ENCODE measurements at regions not wholly inside any gene's neighbourhood (a gene's known extent, or its start where the extent isn't known, plus 50 kb on each side); places are given as distances from the start of the nearest gene placed in this dataset.
A peak's percentile ranks its signal among the peaks of the same experiment; 100 is the strongest.

DNA sequence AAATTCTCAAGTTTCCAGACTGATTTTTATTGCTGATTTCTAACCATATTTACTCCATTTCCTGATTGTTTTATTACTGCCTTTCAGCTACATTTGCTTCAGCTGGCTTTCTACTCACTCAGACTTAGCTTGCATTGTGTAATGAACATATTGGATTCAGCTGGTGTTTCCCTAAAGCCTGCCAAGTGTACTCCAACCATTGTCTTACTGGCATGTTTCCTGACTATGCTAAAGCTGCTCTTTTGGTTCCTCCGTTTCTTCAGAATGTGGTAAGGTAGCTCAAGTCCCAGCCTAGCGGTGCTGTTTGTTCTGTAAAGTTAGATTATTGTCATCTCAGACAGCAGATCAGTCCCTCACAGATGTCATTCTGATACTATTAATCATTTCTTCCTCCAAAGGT lies 53.1 kb upstream of the GLRA2 start:
- no peak for DNase-seq

DNA sequence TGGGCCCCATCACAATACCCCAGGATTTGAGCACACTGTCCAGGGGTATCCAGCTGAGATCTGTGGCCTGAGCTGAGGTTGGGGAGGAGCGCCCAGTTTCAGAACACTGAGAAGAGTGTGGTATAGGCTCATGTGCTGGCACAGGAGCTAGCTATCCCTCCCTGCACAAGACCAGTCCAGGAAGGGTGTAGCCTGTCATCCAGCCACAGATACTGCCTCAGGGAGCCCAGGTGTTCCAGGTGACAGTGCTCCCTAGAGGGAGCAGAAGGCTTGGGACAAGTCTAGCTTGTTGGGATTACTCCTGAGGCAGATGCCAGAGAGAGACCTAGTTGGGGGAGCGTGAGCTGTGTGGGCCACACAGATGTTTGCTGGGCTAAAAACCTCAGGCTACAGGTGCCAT lies 79.6 kb upstream of the GLRA2 start:
- DNase-seq, result no peak

DNA sequence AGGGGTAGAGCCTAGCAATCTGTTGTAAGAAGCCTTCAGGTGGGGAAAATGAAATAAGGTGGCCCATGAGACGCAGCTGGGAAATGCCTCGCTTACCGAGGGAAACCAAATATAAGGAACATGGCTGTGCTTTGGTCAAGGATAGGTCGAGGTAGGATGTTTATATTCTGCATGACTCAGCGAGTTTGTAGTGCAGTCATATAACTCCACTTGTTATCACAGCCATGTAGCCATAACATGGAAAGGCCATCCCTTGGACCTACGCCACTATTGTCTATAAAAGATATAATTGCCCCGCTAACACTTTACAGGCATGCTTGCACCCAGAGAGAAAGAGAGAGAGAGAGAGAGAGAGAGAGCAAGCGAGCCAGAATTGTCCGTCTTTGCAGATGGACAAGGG lies 80.9 kb upstream of the GLRA2 start:
- DNase-seq, result no peak

DNA sequence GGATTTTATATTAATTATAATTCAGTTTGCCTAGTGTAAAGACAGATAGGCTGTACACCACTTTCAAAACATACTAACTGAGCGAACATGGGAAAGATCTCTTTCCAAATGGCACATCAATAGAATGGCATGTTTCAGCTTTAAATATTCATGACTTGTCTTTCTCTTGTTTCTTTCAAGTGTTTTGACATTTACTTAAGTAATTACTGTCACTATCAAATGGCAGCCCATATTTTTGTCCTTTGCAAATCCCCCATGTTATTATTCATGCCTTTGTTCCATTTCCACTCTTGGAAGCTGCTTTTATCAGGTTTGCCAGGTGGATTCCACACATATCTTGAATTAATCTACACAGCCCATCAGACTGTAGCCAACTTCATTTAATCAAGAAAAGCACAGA lies 89.2 kb upstream of the GLRA2 start:
- DNase-seq, result no peak

DNA sequence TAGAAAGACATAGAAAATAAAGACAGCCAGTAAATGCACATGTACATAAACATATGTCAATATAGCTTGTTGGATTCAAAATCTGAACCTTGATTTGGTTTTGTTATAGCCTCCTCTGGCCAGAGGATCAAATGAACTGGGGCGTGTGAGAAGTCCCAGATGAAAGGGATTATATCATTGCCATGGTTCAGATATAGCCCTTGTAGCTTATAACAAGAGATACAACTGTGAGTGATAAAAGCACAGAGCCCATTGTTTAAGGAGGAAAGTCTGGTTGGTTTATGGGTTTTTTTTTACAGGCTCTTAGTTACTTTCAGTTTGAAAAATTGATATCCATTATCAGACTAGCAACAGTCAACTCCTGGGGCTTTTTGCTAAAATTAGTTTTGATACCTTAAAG lies 101.7 kb upstream of the GLRA2 start:
- DNase-seq, result no peak

DNA sequence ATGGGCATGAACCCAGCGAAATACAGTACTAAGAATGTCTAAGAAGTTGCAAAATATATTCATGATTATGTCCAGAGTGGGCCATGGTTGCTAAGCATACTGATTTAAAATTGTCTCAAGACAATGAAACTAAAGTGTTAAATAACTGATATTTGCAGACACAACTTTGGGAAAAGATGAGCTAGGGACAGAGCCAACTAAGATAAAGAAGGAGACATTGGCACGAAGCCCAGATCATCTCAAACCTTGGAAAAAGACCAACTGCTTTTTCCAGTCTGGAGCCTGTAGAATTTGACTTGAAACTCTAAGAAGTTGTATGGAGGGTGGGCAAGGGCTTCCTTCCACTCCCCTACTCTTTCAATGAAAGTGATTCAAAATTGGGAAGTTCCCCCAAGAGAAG lies 108.5 kb upstream of the GLRA2 start:
- no peak for DNase-seq

DNA sequence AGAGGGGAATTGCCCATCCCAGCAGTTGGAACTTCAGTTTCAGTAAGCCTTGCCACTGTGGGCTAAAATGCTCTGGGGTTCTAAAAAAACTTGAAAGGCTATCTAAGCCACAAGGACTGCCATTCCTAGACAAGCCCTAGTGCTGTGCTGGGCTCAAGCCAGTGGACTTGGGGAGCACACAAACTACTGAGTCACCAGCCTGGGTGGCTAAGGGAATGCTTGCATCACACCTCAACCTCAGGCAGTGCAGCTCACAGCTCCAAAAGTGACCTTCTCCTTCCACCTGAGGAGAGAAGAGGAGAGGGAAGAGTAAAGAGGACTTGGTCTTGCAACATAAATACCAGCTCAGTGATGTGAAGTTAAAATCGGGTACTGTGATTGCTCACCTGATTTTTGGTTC lies 116.7 kb upstream of the GLRA2 start:
- no peak for DNase-seq

DNA sequence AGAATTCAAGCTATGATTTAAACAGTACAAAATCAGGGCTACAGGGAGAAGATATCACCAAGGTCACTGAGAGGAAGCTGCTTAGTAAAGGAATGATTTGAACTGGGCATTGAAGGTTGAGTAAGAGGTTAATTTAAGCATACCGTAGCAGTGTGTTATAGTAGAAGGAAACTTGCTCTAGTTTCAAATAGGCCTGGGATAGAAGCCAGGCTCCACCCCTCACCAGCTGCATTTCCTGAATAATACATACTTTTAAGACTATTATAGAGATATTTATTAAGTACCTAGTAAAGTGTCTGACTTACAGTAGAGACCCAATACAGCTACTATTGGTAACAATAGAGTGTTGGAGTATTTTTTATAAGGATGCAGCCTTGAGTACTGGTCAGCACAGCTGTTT lies 118.0 kb upstream of the GLRA2 start:
- no peak for DNase-seq

DNA sequence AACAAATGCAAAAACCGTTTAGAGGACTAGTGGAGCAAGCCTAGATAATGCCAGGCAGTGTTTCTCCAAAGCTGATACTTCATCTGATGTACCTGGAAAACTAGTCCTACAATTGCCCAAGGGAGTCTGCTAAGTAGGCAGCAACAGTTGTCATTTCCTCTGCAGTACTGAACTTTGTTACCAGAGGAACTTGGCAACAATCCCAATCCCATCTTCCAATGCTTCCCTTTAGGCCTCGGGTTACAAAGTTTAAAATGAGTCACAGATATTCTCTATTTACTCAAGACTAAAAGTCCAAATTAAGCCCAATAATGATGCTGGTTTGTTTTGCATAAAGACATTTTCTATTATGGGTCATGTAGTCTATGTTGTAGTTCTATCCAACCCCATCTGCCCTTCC lies 120.0 kb upstream of the GLRA2 start:
- DNase-seq, result no peak

DNA sequence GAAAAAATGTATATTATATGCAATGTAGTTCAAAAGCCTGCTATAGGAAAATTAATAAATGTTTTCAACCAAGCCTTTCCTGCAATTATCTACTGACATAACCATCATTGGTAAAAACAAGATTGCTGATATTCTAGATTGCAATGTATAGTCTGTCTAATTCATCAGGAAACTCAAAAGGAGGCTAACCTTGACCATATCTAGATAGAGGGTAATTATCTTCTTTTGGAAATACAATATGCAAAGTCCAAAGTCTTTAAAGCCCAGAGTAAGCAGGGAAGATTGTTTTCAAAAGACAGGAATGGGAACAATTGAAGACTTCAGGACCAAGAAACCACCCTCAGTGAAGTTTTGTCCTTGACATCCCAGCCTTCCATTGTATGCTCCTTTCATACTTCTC lies 123.1 kb upstream of the GLRA2 start:
- no peak for DNase-seq

DNA sequence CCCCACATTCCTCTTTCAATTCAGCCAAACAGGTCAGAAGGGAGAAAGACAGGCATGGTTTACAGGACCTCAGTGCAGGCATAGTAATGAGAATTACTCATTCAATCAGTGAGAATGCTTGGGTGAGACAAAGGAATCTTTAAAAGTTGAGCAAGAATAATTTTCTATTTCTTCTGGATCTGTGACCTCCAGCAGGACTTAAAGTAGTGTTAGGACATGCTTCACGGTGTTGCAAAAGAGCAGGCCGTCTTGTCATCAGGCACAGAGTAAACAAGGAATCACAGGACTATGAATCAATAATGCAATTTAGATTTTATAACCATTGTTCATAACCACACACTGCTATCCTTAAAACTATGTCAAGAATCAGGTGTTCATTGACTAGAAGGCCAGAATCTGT lies 130.6 kb upstream of the GLRA2 start:
- no peak for DNase-seq

DNA sequence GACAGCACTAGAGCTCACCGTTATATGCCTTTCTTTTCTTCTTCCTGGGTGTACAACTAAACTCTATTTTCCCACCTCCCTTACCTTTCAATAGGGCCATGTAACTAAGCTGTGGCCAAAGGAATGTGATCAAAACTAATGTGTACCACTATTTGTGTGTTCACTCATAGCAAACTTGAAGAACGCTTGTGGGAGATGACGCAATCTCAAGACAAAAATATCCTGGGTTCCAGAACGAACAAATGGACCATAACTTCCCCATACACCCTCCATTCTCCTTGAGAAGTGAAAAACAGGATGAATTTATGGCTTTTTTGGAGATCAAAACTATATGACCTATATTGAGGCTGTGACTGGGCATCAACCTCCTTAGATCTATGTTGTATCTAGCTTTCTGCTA lies 139.7 kb upstream of the GLRA2 start:
- no peak for DNase-seq

DNA sequence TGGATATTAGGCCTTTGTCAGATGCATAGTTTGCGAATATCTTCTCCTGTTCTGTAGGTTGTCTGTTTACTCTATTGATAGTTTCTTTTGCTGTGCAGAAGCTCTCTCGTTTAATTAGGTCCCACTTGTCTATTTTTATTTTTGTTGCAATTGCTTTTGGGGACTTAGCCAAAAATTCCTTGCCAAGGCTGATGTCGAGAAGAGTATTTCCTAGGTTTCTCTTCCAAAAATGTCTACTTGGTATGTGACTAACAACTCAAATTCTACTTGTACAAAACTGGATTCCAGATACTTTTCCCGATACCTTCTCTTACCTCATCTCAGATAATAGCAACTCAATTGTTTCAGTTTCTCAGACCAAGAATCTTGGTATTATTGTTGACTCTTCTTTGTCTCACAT lies 142.4 kb upstream of the GLRA2 start:
- DNase-seq, result no peak

DNA sequence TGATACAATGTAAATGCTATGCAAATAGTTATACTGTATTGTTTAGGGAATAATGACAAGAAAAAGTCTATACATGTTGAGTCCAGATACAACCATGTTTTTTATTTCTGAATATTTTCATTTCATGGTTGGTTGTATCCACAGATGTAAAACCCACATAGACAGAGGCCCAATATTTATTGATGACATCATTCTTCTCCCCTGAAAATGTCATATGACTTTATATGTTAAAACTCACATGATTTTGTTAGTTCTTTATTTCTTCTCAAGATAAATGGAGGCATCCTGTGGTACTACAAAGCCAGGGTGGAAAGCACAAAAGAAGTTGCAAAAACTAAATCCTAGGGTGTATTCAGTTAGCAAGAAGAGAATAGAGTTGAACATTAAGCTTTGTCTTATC lies 149.3 kb upstream of the GLRA2 start:
- no peak for DNase-seq

DNA sequence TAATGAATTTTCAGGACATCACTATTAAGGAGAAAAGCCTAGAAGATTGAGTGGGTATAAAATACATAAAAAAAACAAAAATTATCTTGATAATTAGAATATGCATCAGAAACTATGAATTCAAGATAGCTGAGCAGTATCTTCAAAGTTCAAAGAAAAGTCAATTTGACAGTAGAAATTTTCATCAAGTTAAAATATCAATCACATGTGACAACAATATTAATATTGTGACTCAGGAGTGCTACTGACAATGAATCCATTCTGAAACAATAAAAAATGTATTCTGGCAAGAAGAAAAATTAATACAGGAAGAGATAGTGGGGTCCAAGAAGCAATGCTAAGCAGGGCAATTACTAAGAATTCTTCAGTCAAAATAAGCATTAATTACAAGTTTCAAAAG lies 151.9 kb upstream of the GLRA2 start:
- DNase-seq, result no peak

DNA sequence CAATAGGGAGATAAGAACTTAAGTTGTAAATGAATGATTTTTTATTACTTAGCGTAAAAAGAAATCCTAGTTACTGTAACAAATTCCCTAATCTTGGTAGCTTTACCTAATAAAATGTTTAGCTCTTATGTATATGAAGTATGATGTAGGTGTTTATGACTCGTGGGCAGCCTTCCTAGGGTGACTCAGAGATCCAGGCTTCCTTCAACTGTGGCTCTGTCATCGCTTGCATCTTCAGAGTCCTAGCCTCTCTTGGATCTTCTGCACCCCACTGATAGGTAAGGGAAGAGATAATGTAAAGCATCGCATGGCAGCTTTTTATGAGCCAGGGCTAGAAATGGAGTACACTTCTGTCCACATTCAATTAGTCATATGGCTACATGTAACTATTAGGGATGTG lies 165.6 kb upstream of the GLRA2 start:
- no peak for DNase-seq

DNA sequence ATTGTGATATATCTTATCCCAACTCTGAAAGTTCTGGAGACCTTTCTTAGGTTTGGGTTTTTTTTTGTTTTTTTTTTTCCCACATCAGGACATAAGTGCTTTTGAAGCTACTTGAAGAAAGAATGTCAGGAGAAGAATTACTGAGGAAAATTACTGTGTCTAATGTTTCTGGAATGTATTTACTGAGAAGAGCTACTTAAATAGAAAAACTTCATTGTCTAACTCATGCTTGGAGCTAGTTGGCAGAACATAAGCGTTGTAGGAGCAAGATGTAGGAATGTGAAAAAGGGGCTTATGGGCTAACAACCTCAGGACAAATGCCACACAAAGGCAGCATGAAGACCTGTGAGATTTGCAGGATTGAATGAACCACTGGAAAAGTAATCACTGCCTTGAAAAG lies 166.6 kb upstream of the GLRA2 start:
- no peak for DNase-seq

DNA sequence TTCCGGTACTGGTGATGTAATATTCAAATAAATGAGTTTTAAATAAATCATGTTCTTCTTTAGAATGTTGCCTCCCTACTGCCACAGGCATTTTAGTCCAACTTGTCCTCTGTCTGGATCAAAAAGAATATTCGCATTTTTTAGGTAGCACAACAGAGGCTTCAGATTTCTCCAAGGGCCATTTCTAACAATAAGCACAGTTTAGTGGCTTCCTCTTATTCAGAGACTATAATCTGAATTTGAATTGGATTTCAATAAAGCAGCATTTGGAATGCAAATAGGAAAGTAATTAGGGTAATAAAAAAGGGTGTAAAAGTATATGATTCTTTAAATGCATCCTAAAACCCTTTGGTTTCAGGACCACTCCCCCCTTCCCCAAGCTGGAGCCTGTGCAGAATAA lies 167.9 kb upstream of the GLRA2 start:
- no peak for DNase-seq

DNA sequence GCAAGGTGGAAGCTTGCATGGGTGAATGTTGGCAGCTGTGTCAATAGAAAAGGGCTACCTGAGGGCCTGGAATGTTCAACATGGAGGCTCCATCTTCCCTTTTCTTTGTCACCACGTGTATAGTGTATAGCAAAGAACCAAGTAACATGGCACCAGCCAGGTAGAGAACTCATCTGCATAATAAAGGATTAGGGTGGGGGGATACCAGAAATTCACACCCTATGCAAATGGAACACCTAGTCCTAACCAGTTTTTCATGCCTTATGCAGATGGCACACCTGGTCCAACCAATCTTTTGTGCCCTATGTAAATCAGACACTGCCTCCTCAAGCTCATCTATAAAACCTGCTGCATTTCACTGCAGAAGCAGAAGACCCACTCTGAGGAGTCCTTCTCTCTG lies 169.6 kb upstream of the GLRA2 start:
- DNase-seq, result no peak

DNA sequence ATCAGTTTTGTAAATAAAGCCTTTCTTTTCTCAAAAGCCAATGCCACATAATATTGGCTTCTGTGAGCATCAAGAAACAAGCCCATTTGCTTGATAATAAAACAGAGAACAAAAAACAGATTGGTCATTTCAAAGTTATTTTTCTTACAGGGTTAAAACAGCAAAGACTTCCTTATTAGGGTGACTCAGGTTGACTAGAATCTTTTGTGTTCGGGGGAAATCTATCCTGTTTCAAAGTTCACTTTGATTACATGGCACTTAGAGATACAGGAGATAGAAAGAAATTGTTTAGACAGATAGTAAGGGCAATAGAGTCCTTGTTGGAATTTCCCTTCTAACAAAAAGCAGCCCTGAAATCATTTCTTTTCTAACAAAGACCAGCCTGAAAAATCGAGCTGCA lies 170.0 kb upstream of the GLRA2 start:
- no peak for DNase-seq

DNA sequence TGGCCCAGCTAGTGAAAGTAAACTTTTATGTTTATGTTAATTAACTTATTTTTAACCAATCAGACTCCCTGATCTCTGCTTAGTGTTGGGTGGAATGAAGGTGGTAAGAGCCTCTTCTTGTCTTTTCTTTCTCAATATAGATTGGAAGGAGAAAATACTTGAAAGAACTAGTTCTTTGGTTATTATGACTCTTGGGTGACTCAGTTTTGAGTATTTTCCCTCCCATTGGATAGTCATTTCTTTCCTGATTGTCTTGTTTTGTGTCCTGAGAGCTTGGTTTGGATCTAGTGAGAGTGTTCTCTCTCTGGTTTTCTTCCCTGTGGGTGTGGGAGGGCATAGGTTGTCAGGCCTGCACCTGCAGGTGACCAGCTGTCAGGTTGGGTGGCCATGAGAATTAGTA lies 172.0 kb upstream of the GLRA2 start:
- DNase-seq, result no peak

DNA sequence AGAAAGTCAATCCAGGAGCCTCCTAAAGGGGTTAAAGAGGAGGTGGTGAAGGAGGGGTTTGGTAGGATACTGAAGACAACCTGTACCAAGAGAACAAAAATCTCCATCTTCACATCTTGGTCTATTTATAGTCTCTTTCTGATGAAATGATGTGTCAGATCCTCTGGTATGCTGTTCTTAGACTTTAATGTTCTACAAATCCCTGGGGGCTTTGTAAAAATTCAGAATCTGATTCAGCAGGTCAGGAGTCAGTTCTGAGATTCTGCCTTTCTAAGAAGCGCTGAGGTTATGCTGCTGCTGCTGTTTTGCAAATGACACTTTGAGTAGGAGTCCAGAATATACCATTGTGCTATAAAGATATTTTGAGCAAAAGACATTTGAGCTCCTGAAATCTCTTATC lies 172.9 kb upstream of the GLRA2 start:
- no peak for DNase-seq

DNA sequence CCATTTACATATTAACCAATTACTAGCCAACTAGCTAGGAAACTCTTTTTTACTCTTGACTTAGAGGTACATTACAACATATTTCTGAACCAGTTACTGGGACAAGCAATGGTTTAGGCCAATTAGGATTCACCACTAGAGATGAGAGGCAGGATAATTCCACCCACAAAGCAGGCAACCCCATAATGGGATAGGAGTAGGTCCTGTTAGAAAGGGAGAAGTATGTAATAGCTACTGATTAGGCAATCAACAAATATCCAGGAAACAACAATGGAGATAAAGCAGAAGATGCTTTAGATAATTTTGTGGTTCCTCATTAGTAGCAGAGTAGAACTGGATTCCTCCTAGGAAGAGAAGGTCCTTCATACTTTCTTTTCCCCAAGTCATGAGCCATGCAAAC lies 173.8 kb upstream of the GLRA2 start:
- peak in 2 of 4 experiments; percentile 3 to 11 for DNase-seq

DNA sequence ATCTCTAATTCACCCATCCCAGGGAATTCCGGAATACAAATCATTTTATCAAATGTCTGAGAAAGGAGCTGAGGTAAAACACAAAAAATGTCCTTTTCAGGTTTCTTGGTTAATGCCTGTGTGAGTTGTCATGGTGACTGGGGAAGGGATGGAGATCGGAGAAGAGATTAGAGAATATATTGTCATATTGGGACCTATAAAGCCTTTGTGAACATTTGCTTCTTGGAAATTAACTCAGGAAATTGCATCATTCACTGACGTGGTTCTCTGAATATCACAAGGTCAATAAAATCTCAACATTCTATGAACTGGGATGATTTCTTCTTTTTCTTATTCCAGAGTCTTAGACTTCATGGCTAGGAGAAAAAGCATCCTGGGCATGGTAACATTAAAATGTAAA lies 174.8 kb upstream of the GLRA2 start:
- peak in 1 of 4 experiments; percentile 1 for DNase-seq

DNA sequence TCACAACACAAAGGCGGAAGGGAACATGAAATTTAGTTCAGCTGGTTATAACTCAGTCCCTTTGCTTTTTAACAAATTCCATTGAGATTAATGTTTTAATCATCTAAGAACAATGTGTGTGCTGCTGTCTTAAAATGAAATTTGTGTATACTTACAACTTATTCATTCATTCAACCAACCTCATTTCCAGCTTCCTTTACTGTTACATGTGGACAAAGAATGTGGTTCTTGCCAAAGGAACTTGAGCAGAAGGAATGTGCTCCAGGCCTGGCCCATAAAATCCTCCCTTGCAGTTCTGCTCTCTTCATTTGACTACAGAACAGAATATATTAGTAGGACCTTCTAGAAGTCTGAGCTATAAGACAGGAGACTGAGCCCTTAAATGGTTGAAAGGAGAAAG lies 176.8 kb upstream of the GLRA2 start:
- DNase-seq, result no peak

DNA sequence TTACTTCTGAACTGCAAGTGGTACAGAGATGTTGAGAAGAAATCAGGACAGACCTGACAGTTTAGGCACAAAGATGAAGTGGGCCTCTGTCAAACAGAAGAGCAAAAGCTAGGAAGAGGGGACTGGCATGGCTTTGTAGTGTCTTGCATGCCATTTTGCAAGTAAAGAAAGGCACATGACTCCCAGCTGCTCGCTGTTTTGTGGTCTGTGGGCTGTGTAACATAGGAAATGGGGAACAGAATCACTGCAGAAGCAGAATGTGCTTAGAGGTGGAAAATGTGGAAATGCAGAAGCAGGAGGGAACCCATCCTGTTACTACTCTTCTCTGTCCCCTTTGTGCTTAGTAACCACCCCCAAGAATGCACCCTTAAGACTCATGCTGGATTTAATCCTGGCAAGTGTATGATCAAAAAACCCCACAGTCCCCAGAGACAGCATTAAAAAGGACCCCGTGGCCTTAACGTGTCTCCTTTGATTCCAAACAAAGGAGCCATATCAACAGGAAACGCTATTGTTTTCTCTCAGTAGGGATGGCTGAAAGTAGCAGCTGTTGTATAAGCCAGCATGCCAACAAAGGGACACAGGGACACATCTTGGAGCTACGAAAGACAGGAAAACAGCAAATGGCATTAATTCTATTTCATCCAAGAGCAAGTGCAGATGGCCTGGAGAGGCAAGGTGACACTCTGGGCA lies 177.6 kb upstream of the GLRA2 start:
- peak; percentile 3 to 44 (median 40) for DNase-seq

Measured in suppressor macrophage (primary cell).